HCT116 (cell line): ENCODE measurements at regions not wholly inside any gene's neighbourhood (a gene's known extent, or its start where the extent isn't known, plus 50 kb on each side); places are given as distances from the start of the nearest gene placed in this dataset.

Experiments
- ATAC-seq: fragments of 200-7000 bp; cut with Tn5 transposase; 2 replicates; pipeline ENCODE4 v1.9.1; 2020; ENCODE audit warnings: mild to moderate bottlenecking, moderate library complexity
- BruUV-seq: library from RNA; stranded (reverse); fragments of 400-500 nt; replicated peaks from 2 replicates; lab custom pipeline; 2021; lab: Mats Ljungman, UMichigan
- CTCF ChIA-PET: fragments of 300-600 bp; sonication (Branson Sonifier 250); formaldehyde crosslinking; loops from one replicate; lab custom pipeline; 2021; ENCODE audit warnings: antibody characterized with exemption; lab: Charles Lee
- POLR2A ChIA-PET: fragments of 300-600, 350-600 bp; sonication (Branson Sonifier 250); formaldehyde crosslinking; loops from one replicate; lab custom pipeline; 2021; ENCODE audit warnings: antibody characterized with exemption; lab: Charles Lee
- RAD21 ChIA-PET, 2 experiments: fragments of 300-600 bp; sonication (Branson Sonifier 250); formaldehyde crosslinking; loops; one replicate each; lab custom pipeline; 2023; ENCODE audit warnings: low total read pairs in 2 of 2; ENCODE audit not compliant: uncharacterized antibody in 2 of 2, unreplicated experiment in 2 of 2, low non-redundant PET in 1 of 2; lab: Charles Lee
- DNase-seq: peaks from one replicate; pipeline ENCODE4 v3.0.0-alpha.2; 2010; ENCODE audit warnings: low read depth, low spot score
- H2AFZ ChIP-seq: fragments of 200-600 bp; shearing (Covaris generic), sonication (generic); 2 replicates; pipeline ENCODE4 v1.6.1; 2017; ENCODE audit warnings: low read depth, mixed run types, mixed read lengths, antibody characterized with exemption, low read length; ENCODE audit not compliant: poor library complexity, severe bottlenecking
- H3K27ac ChIP-seq: 2 replicates; pipeline ENCODE4 v1.5.1; 2012; ENCODE audit warnings: low read depth, low read length
- H3K27me3 ChIP-seq: fragments of 200-600 bp; sonication (generic); 2 replicates; pipeline ENCODE4 v1.6.1; 2016; ENCODE audit warnings: mixed run types, low read length, mixed read lengths; ENCODE audit not compliant: insufficient read depth
- H3K36me3 ChIP-seq, 2 experiments: fragments of 200-500 bp in 1 of 2; fragments of 200-600 bp in 1 of 2; sonication (Bioruptor generic) in 1 of 2; sonication (generic) in 1 of 2; 2 replicates each; pipeline versions ENCODE4 v1.5.1 to v1.6.1; 2014 to 2016; ENCODE audit warnings: low read length in 2 of 2, inconsistent platforms in 1 of 2, mixed read lengths in 1 of 2, mixed run types in 1 of 2; ENCODE audit not compliant: insufficient read depth in 2 of 2, control insufficient read depth in 1 of 2
- H3K4me1 ChIP-seq, 2 experiments: fragments of 200-600 bp in 1 of 2; sonication (generic) in 1 of 2; 2 replicates each; pipeline versions ENCODE4 v1.5.1 to v1.6.1; 2012 to 2017; ENCODE audit warnings: low read length in 2 of 2, inconsistent platforms in 1 of 2, mild to moderate bottlenecking in 1 of 2, mixed read lengths in 1 of 2, mixed run types in 1 of 2, moderate library complexity in 1 of 2; ENCODE audit not compliant: insufficient read depth in 2 of 2, control insufficient read depth in 1 of 2
- H3K4me2 ChIP-seq: fragments of 200-600 bp; sonication (generic); 2 replicates; pipeline ENCODE4 v1.6.1; 2017; ENCODE audit warnings: mixed run types, low read length, mixed read lengths
- H3K4me3 ChIP-seq, 2 experiments: fragments of 200-600 bp in 1 of 2; sonication (generic) in 1 of 2; replicated peaks in 1 of 2; 2 replicates each; pipeline ENCODE4 v1.5.1; 2011 to 2016; ENCODE audit warnings: low read length in 2 of 2, control low read depth in 1 of 2, low read depth in 1 of 2, mild to moderate bottlenecking in 1 of 2, mixed read lengths in 1 of 2, mixed run types in 1 of 2
- H3K79me2 ChIP-seq: fragments of 200-600 bp; sonication (generic); 2 replicates; pipeline ENCODE4 v1.6.1; 2017; ENCODE audit warnings: mild to moderate bottlenecking, mixed run types, low read length, moderate library complexity, mixed read lengths; ENCODE audit not compliant: insufficient read depth
- H3K9ac ChIP-seq: fragments of 200-600 bp; sonication (generic); 2 replicates; pipeline ENCODE4 v1.6.1; 2016; ENCODE audit warnings: low read length, mixed read lengths
- H3K9me2 ChIP-seq: fragments of 200-600 bp; sonication (generic), shearing (Covaris generic); 2 replicates; pipeline ENCODE4 v1.6.1; 2017; ENCODE audit warnings: mixed run types, mild to moderate bottlenecking, moderate library complexity; ENCODE audit not compliant: insufficient read depth
- H3K9me3 ChIP-seq, 2 experiments: fragments of 200-500 bp in 1 of 2; fragments of 200-600 bp in 1 of 2; sonication (Bioruptor generic) in 1 of 2; sonication (generic) in 1 of 2; 2 replicates each; pipeline ENCODE4 v1.6.1; 2014 to 2017; ENCODE audit warnings: low read length in 2 of 2, mixed read lengths in 2 of 2, inconsistent platforms in 1 of 2, low read depth in 1 of 2, mild to moderate bottlenecking in 1 of 2, mixed run types in 1 of 2, moderate library complexity in 1 of 2; ENCODE audit not compliant: control insufficient read depth in 1 of 2, insufficient read depth in 1 of 2
- H4K20me1 ChIP-seq: fragments of 200-600 bp; sonication (generic), shearing (Covaris generic); 2 replicates; pipeline ENCODE4 v1.6.1; 2017; ENCODE audit warnings: mixed run types, mild to moderate bottlenecking, moderate library complexity; ENCODE audit not compliant: insufficient read depth
- CBX3 ChIP-seq: IDR thresholded peaks from 2 replicates; pipeline ENCODE4 v1.6.1; 2012; ENCODE audit warnings: low read depth
- CEBPB ChIP-seq: IDR thresholded peaks from 2 replicates; pipeline ENCODE4 v1.6.1; 2012; ENCODE audit warnings: low read depth
- EGR1 ChIP-seq: IDR thresholded peaks from 2 replicates; pipeline ENCODE4 v1.6.1; 2012; ENCODE audit warnings: low read depth
- ELF1 ChIP-seq: IDR thresholded peaks from 2 replicates; pipeline ENCODE4 v1.6.1; 2012; ENCODE audit warnings: low read depth, borderline replicate concordance
- EZH2 ChIP-seq: fragments of 200-600 bp; sonication (generic); IDR thresholded peaks from 2 replicates; pipeline ENCODE4 v1.6.1; 2017; ENCODE audit warnings: antibody characterized with exemption, mixed run types
- EZH2phosphoT487 ChIP-seq: fragments of 200-600 bp; IDR thresholded peaks from 2 replicates; pipeline ENCODE4 v1.6.1; 2018; ENCODE audit warnings: antibody characterized with exemption, borderline replicate concordance
- FOSL1 ChIP-seq: IDR thresholded peaks from 2 replicates; pipeline ENCODE4 v1.6.1; 2012; ENCODE audit warnings: low read depth
- JUND ChIP-seq: IDR thresholded peaks from 2 replicates; pipeline ENCODE4 v1.6.1; 2012
- POLR2A ChIP-seq: IDR thresholded peaks from 2 replicates; pipeline ENCODE4 v1.7.0; 2011; ENCODE audit warnings: borderline replicate concordance; ENCODE audit not compliant: insufficient read depth, insufficient read length; ENCODE audit errors: extremely low read depth
- POLR2AphosphoS5 ChIP-seq: IDR thresholded peaks from 2 replicates; pipeline ENCODE4 v1.6.1; 2011; ENCODE audit warnings: mild to moderate bottlenecking, low read depth, low read length, moderate library complexity
- RAD21 ChIP-seq: IDR thresholded peaks from 2 replicates; pipeline ENCODE4 v1.6.1; 2012; ENCODE audit warnings: low read depth, mild to moderate bottlenecking
- SRF ChIP-seq: IDR thresholded peaks from 2 replicates; pipeline ENCODE4 v1.6.1; 2012; ENCODE audit warnings: low read depth
- TCF7L2 ChIP-seq: IDR thresholded peaks from 2 replicates; pipeline ENCODE4 v1.7.0; 2011; ENCODE audit warnings: borderline replicate concordance, inconsistent platforms; ENCODE audit not compliant: insufficient read depth, insufficient read length; ENCODE audit errors: extremely low read depth
- YY1 ChIP-seq: IDR thresholded peaks from 2 replicates; pipeline ENCODE4 v1.6.1; 2011; ENCODE audit warnings: low read length, low read depth, moderate library complexity, mild to moderate bottlenecking; ENCODE audit not compliant: insufficient replicate concordance; ENCODE audit errors: extremely low read depth
- ZFX ChIP-seq: fragments of 450-650 bp; IDR thresholded peaks from 2 replicates; pipeline ENCODE4 v1.6.1; 2017
- intact Hi-C: fragments of 100-400 bp; cut with micrococcal nuclease; formaldehyde crosslinking; loops from 2 replicates; pipeline ENCODE4 v1.10.0; 2022
- TF ChIP-seq, protein P1 (sequence below), 3 experiments: fragments of 200-600 bp in 1 of 3; sonication (generic) in 1 of 3; IDR thresholded peaks in 2 of 3; conservative IDR thresholded peaks in 1 of 3; 2 replicates each; pipeline ENCODE4 v1.5.1; 2012 to 2017; ENCODE audit warnings: low read depth in 2 of 3, low read length in 2 of 3, antibody characterized with exemption in 1 of 3, borderline replicate concordance in 1 of 3, control low read depth in 1 of 3, mild to moderate bottlenecking in 1 of 3, mixed read lengths in 1 of 3, mixed run types in 1 of 3, moderate library complexity in 1 of 3; ENCODE audit not compliant: insufficient read depth in 1 of 3
- TF ChIP-seq, protein P2 (sequence below): IDR thresholded peaks from 2 replicates; pipeline ENCODE4 v1.6.1; 2012; ENCODE audit warnings: low read depth

- Histone ChIP-seq H3K9me2 (no peaks in the 10 kb centered on the region), H2AFZ (no peak overlapping the region), H3K27ac (no peak overlapping the region), H3K4me2 (no peak overlapping the region), H3K4me1 (no peaks in the 10 kb centered on the region), H3K4me3 (no peak overlapping the region), H4K20me1 (no peaks in the 10 kb centered on the region), H3K9me3 (peaks cover 10 to 37% of the 10 kb centered on the region in 2 experiments; a peak in 2 of 4 replicates), H3K36me3 (no peaks in the 10 kb centered on the region), H3K79me2 (no peaks in the 10 kb centered on the region), H3K9ac (no peak overlapping the region), H3K27me3 (no peaks in the 10 kb centered on the region)
- ChIA-PET POLR2A (no interaction called here), RAD21 (no interaction called here), CTCF (no interaction called here)
- no peak for ATAC-seq
- no TSS peak for BruUV-seq
- TF ChIP-seq POLR2A (no peak), CEBPB (no peak), SRF (no peak), ELF1 (no peak), JUND (no peak), EGR1 (no peak)
- intact Hi-C loops = no loop called here
- no peak for DNase-seq
Observed at GRCh38 chr1:106698660-106699059, 357.8 kb upstream of the PRMT6 start.

GRCh38 chr1:106699433-106699832, 357.0 kb upstream of the PRMT6 start:
- RAD21 ChIA-PET = no interaction called here
- no peak for DNase-seq
- H3K4me1 ChIP-seq = no peaks in the 10 kb centered on the region
- H2AFZ ChIP-seq = no peak overlapping the region
- no TSS peak for BruUV-seq
- H3K4me2 ChIP-seq = no peak overlapping the region
- no peak for ATAC-seq
- H3K9ac ChIP-seq = no peak overlapping the region
- H3K9me2 ChIP-seq = no peaks in the 10 kb centered on the region
- H3K27ac ChIP-seq = no peak overlapping the region
- POLR2A ChIA-PET = no interaction called here
- H3K4me3 ChIP-seq = no peak overlapping the region
- no peaks in the 10 kb centered on the region for H3K79me2 ChIP-seq
- H3K9me3 ChIP-seq = peaks cover 10 to 35% of the 10 kb centered on the region in 2 experiments; a peak in 2 of 4 replicates
- H4K20me1 ChIP-seq = no peaks in the 10 kb centered on the region
- CTCF ChIA-PET = no interaction called here
- no peaks in the 10 kb centered on the region for H3K27me3 ChIP-seq
- intact Hi-C loops = no loop called here
- H3K36me3 ChIP-seq = no peaks in the 10 kb centered on the region
- TF ChIP-seq, protein P1, sequence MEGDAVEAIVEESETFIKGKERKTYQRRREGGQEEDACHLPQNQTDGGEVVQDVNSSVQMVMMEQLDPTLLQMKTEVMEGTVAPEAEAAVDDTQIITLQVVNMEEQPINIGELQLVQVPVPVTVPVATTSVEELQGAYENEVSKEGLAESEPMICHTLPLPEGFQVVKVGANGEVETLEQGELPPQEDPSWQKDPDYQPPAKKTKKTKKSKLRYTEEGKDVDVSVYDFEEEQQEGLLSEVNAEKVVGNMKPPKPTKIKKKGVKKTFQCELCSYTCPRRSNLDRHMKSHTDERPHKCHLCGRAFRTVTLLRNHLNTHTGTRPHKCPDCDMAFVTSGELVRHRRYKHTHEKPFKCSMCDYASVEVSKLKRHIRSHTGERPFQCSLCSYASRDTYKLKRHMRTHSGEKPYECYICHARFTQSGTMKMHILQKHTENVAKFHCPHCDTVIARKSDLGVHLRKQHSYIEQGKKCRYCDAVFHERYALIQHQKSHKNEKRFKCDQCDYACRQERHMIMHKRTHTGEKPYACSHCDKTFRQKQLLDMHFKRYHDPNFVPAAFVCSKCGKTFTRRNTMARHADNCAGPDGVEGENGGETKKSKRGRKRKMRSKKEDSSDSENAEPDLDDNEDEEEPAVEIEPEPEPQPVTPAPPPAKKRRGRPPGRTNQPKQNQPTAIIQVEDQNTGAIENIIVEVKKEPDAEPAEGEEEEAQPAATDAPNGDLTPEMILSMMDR (IDR thresholded peaks at IDR 0.05 in 2 of 3, conservative IDR thresholded peaks at IDR 0.05 in 1 of 3; ENCODE audit: borderline replicate concordance in 1 of 3, insufficient read depth in 1 of 3, low read depth in 2 of 3, low read length in 2 of 3) = no peak
- TF ChIP-seq POLR2AphosphoS5 (no peak), SRF (no peak), EGR1 (no peak), POLR2A (no peak), CBX3 (no peak), TCF7L2 (no peak), EZH2phosphoT487 (no peak), YY1 (no peak), RAD21 (no peak), EZH2 (no peak), FOSL1 (no peak), ZFX (no peak)
- TF ChIP-seq, protein P2, sequence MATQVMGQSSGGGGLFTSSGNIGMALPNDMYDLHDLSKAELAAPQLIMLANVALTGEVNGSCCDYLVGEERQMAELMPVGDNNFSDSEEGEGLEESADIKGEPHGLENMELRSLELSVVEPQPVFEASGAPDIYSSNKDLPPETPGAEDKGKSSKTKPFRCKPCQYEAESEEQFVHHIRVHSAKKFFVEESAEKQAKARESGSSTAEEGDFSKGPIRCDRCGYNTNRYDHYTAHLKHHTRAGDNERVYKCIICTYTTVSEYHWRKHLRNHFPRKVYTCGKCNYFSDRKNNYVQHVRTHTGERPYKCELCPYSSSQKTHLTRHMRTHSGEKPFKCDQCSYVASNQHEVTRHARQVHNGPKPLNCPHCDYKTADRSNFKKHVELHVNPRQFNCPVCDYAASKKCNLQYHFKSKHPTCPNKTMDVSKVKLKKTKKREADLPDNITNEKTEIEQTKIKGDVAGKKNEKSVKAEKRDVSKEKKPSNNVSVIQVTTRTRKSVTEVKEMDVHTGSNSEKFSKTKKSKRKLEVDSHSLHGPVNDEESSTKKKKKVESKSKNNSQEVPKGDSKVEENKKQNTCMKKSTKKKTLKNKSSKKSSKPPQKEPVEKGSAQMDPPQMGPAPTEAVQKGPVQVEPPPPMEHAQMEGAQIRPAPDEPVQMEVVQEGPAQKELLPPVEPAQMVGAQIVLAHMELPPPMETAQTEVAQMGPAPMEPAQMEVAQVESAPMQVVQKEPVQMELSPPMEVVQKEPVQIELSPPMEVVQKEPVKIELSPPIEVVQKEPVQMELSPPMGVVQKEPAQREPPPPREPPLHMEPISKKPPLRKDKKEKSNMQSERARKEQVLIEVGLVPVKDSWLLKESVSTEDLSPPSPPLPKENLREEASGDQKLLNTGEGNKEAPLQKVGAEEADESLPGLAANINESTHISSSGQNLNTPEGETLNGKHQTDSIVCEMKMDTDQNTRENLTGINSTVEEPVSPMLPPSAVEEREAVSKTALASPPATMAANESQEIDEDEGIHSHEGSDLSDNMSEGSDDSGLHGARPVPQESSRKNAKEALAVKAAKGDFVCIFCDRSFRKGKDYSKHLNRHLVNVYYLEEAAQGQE = no peak
